Calu3 (cell line): ENCODE measurements at regions not wholly inside any gene's neighbourhood (a gene's known extent, or its start where the extent isn't known, plus 50 kb on each side); places are given as distances from the start of the nearest gene placed in this dataset.

Experiments
- BruUV-seq: library from RNA; stranded (reverse); fragments of 400-500 nt; replicated peaks from 2 replicates; lab custom pipeline; 2021; lab: Mats Ljungman, UMichigan
- CTCF ChIA-PET: fragments of 300-600 bp; sonication (Branson Sonifier 250); formaldehyde crosslinking; loops from one replicate; lab custom pipeline; 2022; ENCODE audit warnings: antibody characterized with exemption; lab: Charles Lee
- DNase-seq: peaks from one replicate; pipeline ENCODE4 v3.0.0; 2022
- H3K27ac Mint-ChIP-seq: one replicate; pipeline ENCODE4 v1.8.0; 2022; ENCODE audit warnings: mixed read lengths; ENCODE audit not compliant: unreplicated experiment
- H3K27me3 Mint-ChIP-seq: one replicate; pipeline ENCODE4 v1.8.0; 2022; ENCODE audit warnings: mixed read lengths; ENCODE audit not compliant: unreplicated experiment
- H3K36me3 Mint-ChIP-seq: one replicate; pipeline ENCODE4 v1.8.0; 2022; ENCODE audit warnings: mild to moderate bottlenecking, moderate library complexity, mixed read lengths; ENCODE audit not compliant: insufficient read depth, unreplicated experiment
- H3K4me1 Mint-ChIP-seq: one replicate; pipeline ENCODE4 v1.8.0; 2022; ENCODE audit warnings: mild to moderate bottlenecking, low read depth, mixed read lengths; ENCODE audit not compliant: unreplicated experiment
- H3K4me3 Mint-ChIP-seq: one replicate; pipeline ENCODE4 v1.8.0; 2022; ENCODE audit warnings: mild to moderate bottlenecking, low read depth, moderate library complexity, mixed read lengths; ENCODE audit not compliant: unreplicated experiment
- H3K9me3 Mint-ChIP-seq: one replicate; pipeline ENCODE4 v1.8.0; 2022; ENCODE audit warnings: low read depth, mixed read lengths; ENCODE audit not compliant: unreplicated experiment
- intact Hi-C: fragments of 100-400 bp; cut with micrococcal nuclease; formaldehyde crosslinking; loops from one replicate; pipeline ENCODE4 v1.10.0; 2022; ENCODE audit not compliant: unreplicated experiment
- TF ChIP-seq, protein P1 (sequence below): fragments of 200-600 bp; IDR thresholded peaks from one replicate; pipeline ENCODE4 v1.8.0; 2022; ENCODE audit warnings: antibody characterized with exemption; ENCODE audit not compliant: unreplicated experiment

DNA sequence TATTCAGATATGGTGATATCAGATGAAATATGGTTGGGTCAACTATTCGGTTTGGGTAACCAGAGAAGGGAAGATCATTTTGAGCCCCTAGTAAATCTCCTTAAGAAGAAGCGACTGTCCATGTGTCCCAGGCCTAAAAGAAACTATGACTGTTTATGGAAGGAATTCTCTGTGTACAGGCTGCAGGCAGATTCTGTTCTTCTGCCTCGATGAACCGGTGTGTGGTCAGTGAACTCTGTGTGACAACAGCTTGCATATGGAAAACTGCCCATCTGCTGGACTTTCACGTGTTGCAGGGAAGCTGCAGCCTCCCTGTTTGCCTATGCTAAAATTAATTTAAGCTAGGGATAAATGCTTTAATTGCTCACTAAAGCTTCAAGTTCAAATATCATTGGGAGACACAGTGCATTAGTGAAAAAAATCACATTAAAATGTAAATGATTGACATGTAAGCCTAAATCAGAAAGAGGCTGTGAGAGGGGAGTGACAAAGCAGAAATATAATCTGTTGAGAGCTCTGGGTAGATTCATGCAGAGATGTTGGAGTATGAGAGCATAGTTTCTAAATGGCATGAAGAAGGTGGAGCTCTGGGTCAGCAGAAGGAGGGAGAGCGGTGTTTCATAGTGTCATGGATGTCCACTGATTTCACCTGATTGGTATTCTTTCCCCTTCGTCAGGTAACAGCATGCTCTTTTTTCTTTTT, 65.4 kb upstream of the PFN2 start:
- TF ChIP-seq, protein P1, sequence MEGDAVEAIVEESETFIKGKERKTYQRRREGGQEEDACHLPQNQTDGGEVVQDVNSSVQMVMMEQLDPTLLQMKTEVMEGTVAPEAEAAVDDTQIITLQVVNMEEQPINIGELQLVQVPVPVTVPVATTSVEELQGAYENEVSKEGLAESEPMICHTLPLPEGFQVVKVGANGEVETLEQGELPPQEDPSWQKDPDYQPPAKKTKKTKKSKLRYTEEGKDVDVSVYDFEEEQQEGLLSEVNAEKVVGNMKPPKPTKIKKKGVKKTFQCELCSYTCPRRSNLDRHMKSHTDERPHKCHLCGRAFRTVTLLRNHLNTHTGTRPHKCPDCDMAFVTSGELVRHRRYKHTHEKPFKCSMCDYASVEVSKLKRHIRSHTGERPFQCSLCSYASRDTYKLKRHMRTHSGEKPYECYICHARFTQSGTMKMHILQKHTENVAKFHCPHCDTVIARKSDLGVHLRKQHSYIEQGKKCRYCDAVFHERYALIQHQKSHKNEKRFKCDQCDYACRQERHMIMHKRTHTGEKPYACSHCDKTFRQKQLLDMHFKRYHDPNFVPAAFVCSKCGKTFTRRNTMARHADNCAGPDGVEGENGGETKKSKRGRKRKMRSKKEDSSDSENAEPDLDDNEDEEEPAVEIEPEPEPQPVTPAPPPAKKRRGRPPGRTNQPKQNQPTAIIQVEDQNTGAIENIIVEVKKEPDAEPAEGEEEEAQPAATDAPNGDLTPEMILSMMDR, result no peak
- DNase-seq, result no peak
- H3K27me3 Mint-ChIP-seq, result peaks cover 72% of the 10 kb centered on the region
- intact Hi-C loops, result no loop called here
- no peak overlapping the region for H3K4me3 Mint-ChIP-seq
- no peak overlapping the region for H3K27ac Mint-ChIP-seq
- H3K4me1 Mint-ChIP-seq, result no peaks in the 10 kb centered on the region
- no peaks in the 10 kb centered on the region for H3K36me3 Mint-ChIP-seq
- CTCF ChIA-PET, result no interaction called here
- H3K9me3 Mint-ChIP-seq, result no peaks in the 10 kb centered on the region
- BruUV-seq, result no TSS peak

DNA sequence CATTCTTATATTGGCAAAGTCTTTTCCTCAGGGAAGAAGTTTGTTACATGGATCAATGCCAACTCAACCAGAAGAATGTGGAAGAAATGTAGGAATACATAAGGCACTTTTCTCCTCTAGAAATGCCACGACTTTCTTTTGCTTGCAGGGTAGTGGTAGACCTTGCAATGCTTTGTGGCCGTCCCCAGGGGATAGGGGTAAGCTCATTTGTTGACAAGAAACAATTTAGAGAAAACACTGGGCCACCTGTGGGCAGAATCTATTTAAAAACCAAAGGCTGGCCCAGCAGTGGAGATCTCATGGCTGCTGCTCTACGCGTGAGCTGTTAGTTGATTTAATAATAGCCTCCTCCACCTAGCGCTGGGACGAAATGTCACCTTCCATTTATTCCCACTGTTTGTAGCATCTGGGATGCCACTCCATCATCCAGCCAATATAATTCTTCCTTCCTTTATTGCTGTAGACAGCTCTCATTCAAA, 64.6 kb upstream of the PFN2 start:
- Mint-ChIP-seq H3K27ac (no peak overlapping the region), H3K4me1 (no peaks in the 10 kb centered on the region), H3K4me3 (no peak overlapping the region), H3K27me3 (peaks cover 70% of the 10 kb centered on the region), H3K9me3 (no peaks in the 10 kb centered on the region), H3K36me3 (no peaks in the 10 kb centered on the region)
- no peak for DNase-seq
- TF ChIP-seq, protein P1, result no peak
- intact Hi-C loops, result no loop called here
- BruUV-seq, result no TSS peak
- CTCF ChIA-PET, result no interaction called here

DNA sequence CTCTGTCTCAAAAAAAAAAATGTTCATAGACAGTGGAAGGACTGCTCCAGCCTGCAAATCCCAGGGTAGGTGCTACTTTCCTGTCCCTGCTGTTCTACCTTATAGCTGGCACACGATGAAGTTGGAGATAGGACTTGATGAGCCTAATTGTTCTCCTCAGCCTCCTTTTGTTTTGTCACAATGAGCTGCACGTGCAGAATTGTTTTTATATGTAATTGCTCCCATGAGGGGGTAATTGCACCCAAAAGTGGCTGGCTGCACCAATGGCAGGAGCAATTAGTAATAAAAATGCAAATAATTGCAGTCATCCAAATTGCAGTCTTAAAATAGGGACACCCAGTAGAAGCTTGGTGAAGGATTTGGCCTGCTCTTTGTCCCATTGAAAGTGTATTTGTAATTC, 63.0 kb upstream of the PFN2 start:
- no peaks in the 10 kb centered on the region for H3K4me1 Mint-ChIP-seq
- intact Hi-C loops, result no loop called here
- no peaks in the 10 kb centered on the region for H3K9me3 Mint-ChIP-seq
- CTCF ChIA-PET, result interaction anchor here (0.6 kb wide), 1 partner anchor 87 kb away, joined by 5 read pairs; no protein-coding TSS in a partner anchor
- BruUV-seq, result no TSS peak
- no peak for DNase-seq
- H3K27me3 Mint-ChIP-seq, result peaks cover 81% of the 10 kb centered on the region
- no peak overlapping the region for H3K27ac Mint-ChIP-seq
- TF ChIP-seq, protein P1, result no peak
- H3K36me3 Mint-ChIP-seq, result no peaks in the 10 kb centered on the region
- H3K4me3 Mint-ChIP-seq, result no peak overlapping the region

DNA sequence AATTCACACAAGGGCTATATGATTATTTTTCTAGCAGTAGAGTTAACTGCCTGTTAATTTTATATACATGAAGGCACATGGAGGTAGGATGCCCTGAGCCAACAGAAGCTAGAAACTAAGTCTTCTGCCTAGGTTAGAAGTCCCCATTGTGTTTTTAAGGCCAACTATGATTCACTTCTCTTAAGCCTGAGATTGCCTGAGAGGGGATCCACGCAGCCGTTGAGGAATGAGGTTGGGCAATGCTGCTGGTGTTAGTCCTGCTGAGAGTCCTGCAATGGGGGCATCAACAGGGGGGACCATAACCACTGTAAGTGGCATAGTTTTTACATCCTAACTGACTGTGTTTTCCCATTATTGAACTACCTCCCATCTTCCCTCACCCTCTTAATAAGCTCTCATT, 60.1 kb upstream of the PFN2 start:
- no peak overlapping the region for H3K27ac Mint-ChIP-seq
- intact Hi-C loops, result no loop called here
- no peak for DNase-seq
- H3K36me3 Mint-ChIP-seq, result no peaks in the 10 kb centered on the region
- H3K9me3 Mint-ChIP-seq, result peaks cover 5% of the 10 kb centered on the region
- no peaks in the 10 kb centered on the region for H3K4me1 Mint-ChIP-seq
- no TSS peak for BruUV-seq
- H3K27me3 Mint-ChIP-seq, result peaks cover 71% of the 10 kb centered on the region
- CTCF ChIA-PET, result interaction anchor here (0.7 kb wide), 1 partner anchor 153 kb away, joined by 3 read pairs; no protein-coding TSS in a partner anchor
- TF ChIP-seq, protein P1, result no peak
- no peak overlapping the region for H3K4me3 Mint-ChIP-seq
